ENCODE measurements at regions not wholly inside any gene's neighbourhood (a gene's known extent, or its start where the extent isn't known, plus 50 kb on each side); places are given as distances from the start of the nearest gene placed in this dataset.

- TF ChIP-seq, protein P1, sequence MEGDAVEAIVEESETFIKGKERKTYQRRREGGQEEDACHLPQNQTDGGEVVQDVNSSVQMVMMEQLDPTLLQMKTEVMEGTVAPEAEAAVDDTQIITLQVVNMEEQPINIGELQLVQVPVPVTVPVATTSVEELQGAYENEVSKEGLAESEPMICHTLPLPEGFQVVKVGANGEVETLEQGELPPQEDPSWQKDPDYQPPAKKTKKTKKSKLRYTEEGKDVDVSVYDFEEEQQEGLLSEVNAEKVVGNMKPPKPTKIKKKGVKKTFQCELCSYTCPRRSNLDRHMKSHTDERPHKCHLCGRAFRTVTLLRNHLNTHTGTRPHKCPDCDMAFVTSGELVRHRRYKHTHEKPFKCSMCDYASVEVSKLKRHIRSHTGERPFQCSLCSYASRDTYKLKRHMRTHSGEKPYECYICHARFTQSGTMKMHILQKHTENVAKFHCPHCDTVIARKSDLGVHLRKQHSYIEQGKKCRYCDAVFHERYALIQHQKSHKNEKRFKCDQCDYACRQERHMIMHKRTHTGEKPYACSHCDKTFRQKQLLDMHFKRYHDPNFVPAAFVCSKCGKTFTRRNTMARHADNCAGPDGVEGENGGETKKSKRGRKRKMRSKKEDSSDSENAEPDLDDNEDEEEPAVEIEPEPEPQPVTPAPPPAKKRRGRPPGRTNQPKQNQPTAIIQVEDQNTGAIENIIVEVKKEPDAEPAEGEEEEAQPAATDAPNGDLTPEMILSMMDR (IDR thresholded peaks at IDR 0.05) = no peak
- no peak for TF ChIP-seq POLR2A (IDR thresholded peaks at IDR 0.05)
Measured at GRCh38 chr2:129439406-129440302, 539.8 kb upstream of the RAB6C start.

Measured in Peyer's patch (tissue), 4 donors.